B cell (primary cell): ENCODE measurements at regions not wholly inside any gene's neighbourhood (a gene's known extent, or its start where the extent isn't known, plus 50 kb on each side); places are given as distances from the start of the nearest gene placed in this dataset.

Source experiments
- ATAC-seq: fragments of 200-7000 bp; cut with Tn5 transposase; one replicate; pipeline ENCODE4 v1.10.0; 2021; ENCODE audit warnings: low read depth, mild to moderate bottlenecking, moderate number of reproducible peaks, moderate library complexity
- CTCF ChIA-PET: fragments of 350-600 bp; sonication (Branson Sonifier 250); formaldehyde crosslinking; loops from one replicate; lab custom pipeline; 2021; ENCODE audit warnings: antibody characterized with exemption, inconsistent platforms; lab: Charles Lee
- POLR2A ChIA-PET: fragments of 350-600 bp; sonication (Branson Sonifier 250); formaldehyde crosslinking; loops from one replicate; lab custom pipeline; 2021; ENCODE audit warnings: antibody characterized with exemption; lab: Charles Lee
- DNase-seq: peaks from one replicate; pipeline ENCODE4 v3.0.0; 2013
- H2AFZ ChIP-seq: 2 replicates; pipeline ENCODE4 v1.6.1; 2012; ENCODE audit warnings: mild to moderate bottlenecking, low read depth, low read length; ENCODE audit not compliant: insufficient read depth, poor library complexity, severe bottlenecking
- H3K27ac ChIP-seq, 2 donors: 1 replicate in 1 of 2; 2 replicates in 1 of 2; pipeline ENCODE4 v1.5.1; 2012 to 2013; ENCODE audit warnings: low read length in 2 of 2, mild to moderate bottlenecking in 2 of 2, moderate library complexity in 1 of 2
- H3K27me3 ChIP-seq, 4 experiments: fragments of 200-600 bp in 1 of 4; sonication (generic) in 1 of 4; replicated peaks in 1 of 4; 1 replicate in 2 of 4; 2 replicates in 2 of 4; pipeline versions ENCODE4 v1.6.1 to v1.7.0; 2013 to 2016; ENCODE audit warnings: low read length in 3 of 4, mild to moderate bottlenecking in 2 of 4, mixed read lengths in 1 of 4, moderate library complexity in 1 of 4; ENCODE audit not compliant: insufficient read depth in 4 of 4, control insufficient read depth in 3 of 4; ENCODE audit errors: control extremely low read depth in 1 of 4
- H3K36me3 ChIP-seq, 2 experiments: replicated peaks in 1 of 2; 1 replicate in 1 of 2; 2 replicates in 1 of 2; pipeline versions ENCODE4 v1.6.1 to v1.7.1; 2013; ENCODE audit warnings: low read length in 1 of 2; ENCODE audit not compliant: insufficient read depth in 2 of 2, control insufficient read depth in 1 of 2; ENCODE audit errors: control extremely low read depth in 1 of 2, extremely low read depth in 1 of 2
- H3K4me1 ChIP-seq, 2 donors: fragments of 200-600 bp in 1 of 2; sonication (generic) in 1 of 2; 1 replicate in 1 of 2; 2 replicates in 1 of 2; pipeline versions ENCODE4 v1.5.1 to v1.6.1; 2013 to 2017; ENCODE audit warnings: low read length in 2 of 2; ENCODE audit not compliant: control insufficient read depth in 2 of 2, insufficient read depth in 2 of 2
- H3K4me2 ChIP-seq: replicated peaks from 2 replicates; pipeline ENCODE3; 2012; ENCODE audit warnings: mild to moderate bottlenecking, low read depth, low read length; ENCODE audit not compliant: poor library complexity, severe bottlenecking
- H3K4me3 ChIP-seq, 5 experiments: fragments of 200-600 bp in 1 of 5; sonication (generic) in 1 of 5; 1 replicate in 3 of 5; 2 replicates in 2 of 5; pipeline versions ENCODE4 v1.5.1 to v1.7.0; 2011 to 2016; ENCODE audit warnings: low read length in 4 of 5, mild to moderate bottlenecking in 4 of 5, low read depth in 2 of 5, control low read depth in 1 of 5, moderate library complexity in 1 of 5; ENCODE audit not compliant: insufficient read depth in 1 of 5; ENCODE audit errors: control extremely low read depth in 1 of 5, extremely low read depth in 1 of 5
- H3K79me2 ChIP-seq: fragments of 200-600 bp; sonication (generic); one replicate; pipeline ENCODE4 v1.6.0; 2016; ENCODE audit warnings: low read length; ENCODE audit not compliant: control insufficient read depth, insufficient read depth
- H3K9ac ChIP-seq: fragments of 200-600 bp; sonication (generic); 2 replicates; pipeline ENCODE4 v1.6.1; 2017; ENCODE audit warnings: mild to moderate bottlenecking, low read length, moderate library complexity
- H3K9me3 ChIP-seq, 3 donors: one replicate each; pipeline versions ENCODE4 v1.6.1 to v1.7.1; 2013; ENCODE audit warnings: low read length in 2 of 3; ENCODE audit not compliant: control insufficient read depth in 2 of 3, insufficient read depth in 1 of 3; ENCODE audit errors: control extremely low read depth in 1 of 3
- H4K20me1 ChIP-seq: 2 replicates; pipeline ENCODE4 v1.6.0; 2012; ENCODE audit warnings: mild to moderate bottlenecking, low read length; ENCODE audit not compliant: insufficient read depth, control insufficient read depth, poor library complexity, severe bottlenecking
- H3K27ac Mint-ChIP-seq: one replicate; pipeline ENCODE4 v1.8.0; 2021; ENCODE audit warnings: mixed read lengths
- H3K27me3 Mint-ChIP-seq: one replicate; pipeline ENCODE4 v1.8.0; 2021; ENCODE audit warnings: mixed read lengths
- H3K4me1 Mint-ChIP-seq: one replicate; pipeline ENCODE4 v1.8.0; 2021; ENCODE audit warnings: mixed read lengths
- H3K4me3 Mint-ChIP-seq: one replicate; pipeline ENCODE4 v1.8.0; 2021; ENCODE audit warnings: mixed read lengths
- H3K9me3 Mint-ChIP-seq: one replicate; pipeline ENCODE4 v1.8.0; 2022; ENCODE audit warnings: mixed read lengths; ENCODE audit not compliant: insufficient read depth
- CTCF ChIP-seq: fragments of 200-600 bp; IDR thresholded peaks from one replicate; pipeline ENCODE4 v1.8.0; 2022; ENCODE audit warnings: antibody characterized with exemption, mild to moderate bottlenecking
- EZH2 ChIP-seq: IDR thresholded peaks from 2 replicates; pipeline ENCODE4 v1.6.1; 2012; ENCODE audit warnings: borderline replicate concordance, low read depth, mild to moderate bottlenecking, moderate library complexity, low read length; ENCODE audit not compliant: insufficient read depth, poor library complexity, severe bottlenecking
- WGBS: methylation state at CpG from one replicate; pipeline ENCODE4 v1.1.5; 2013; ENCODE audit warnings: missing lambda C conversion rate; ENCODE audit not compliant: insufficient coverage; 5-methylcytosine and 5-hydroxymethylcytosine counted together
- intact Hi-C: fragments of 100-400 bp; cut with micrococcal nuclease; formaldehyde crosslinking; loops from one replicate; pipeline ENCODE4 v1.10.0; 2022

GRCh38 chr1:113282893-113283285 lies 107.4 kb upstream of the MAGI3 start:
- ATAC-seq (no peak), DNase-seq (no peak)
- H3K4me3 Mint-ChIP-seq: no peak overlapping the region
- H3K36me3 ChIP-seq: no peaks in the 10 kb centered on the region
- H3K27me3 ChIP-seq: no peaks in the 10 kb centered on the region
- intact Hi-C loops: no loop called here
- no peak overlapping the region for H3K4me2 ChIP-seq
- H3K4me1 Mint-ChIP-seq: no peaks in the 10 kb centered on the region
- no peaks in the 10 kb centered on the region for H3K9me3 Mint-ChIP-seq
- CTCF ChIA-PET: no interaction called here
- H3K4me1 ChIP-seq: no peaks in the 10 kb centered on the region
- TF ChIP-seq CTCF (no peak), EZH2 (no peak)
- POLR2A ChIA-PET: no interaction called here
- 95% methylated on average over 4 of the region's 11 CpGs for WGBS
- no peaks in the 10 kb centered on the region for H3K79me2 ChIP-seq
- no peak overlapping the region for H3K4me3 ChIP-seq
- H4K20me1 ChIP-seq: no peaks in the 10 kb centered on the region
- no peak overlapping the region for H3K27ac Mint-ChIP-seq
- H3K27me3 Mint-ChIP-seq: peaks cover 34% of the 10 kb centered on the region
- H3K27ac ChIP-seq: no peak overlapping the region
- H3K9me3 ChIP-seq: no peaks in the 10 kb centered on the region
- no peak overlapping the region for H2AFZ ChIP-seq
- no peak overlapping the region for H3K9ac ChIP-seq

DNA sequence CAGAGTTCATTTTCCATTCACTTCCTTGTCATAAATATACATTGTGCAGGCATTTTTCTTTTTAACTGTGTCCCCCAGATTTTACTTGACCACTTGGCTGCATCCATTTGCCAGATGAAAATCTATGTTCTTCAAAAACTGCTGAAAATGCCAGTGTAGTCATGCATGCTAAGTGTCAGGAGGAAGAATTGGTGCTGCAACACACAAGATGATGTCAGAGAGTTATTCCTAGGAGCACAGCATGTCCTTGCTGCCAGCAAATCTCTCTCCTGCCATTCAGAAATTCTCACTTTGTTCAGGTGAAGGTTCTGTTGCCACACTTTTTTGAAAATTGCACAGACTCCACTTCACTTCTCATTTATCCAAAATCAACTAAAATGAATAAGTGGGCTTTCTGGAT lies 106.4 kb upstream of the MAGI3 start:
- H3K4me3 ChIP-seq: no peak overlapping the region
- H3K4me3 Mint-ChIP-seq: no peak overlapping the region
- H4K20me1 ChIP-seq: no peaks in the 10 kb centered on the region
- H3K27ac ChIP-seq: no peak overlapping the region
- no peak overlapping the region for H3K9ac ChIP-seq
- peaks cover 37% of the 10 kb centered on the region for H3K27me3 Mint-ChIP-seq
- H3K4me1 ChIP-seq: no peaks in the 10 kb centered on the region
- ATAC-seq (no peak), DNase-seq (no peak)
- ChIA-PET POLR2A (no interaction called here), CTCF (no interaction called here)
- intact Hi-C loops: no loop called here
- TF ChIP-seq EZH2 (no peak), CTCF (no peak)
- H3K9me3 ChIP-seq: no peaks in the 10 kb centered on the region
- H3K4me2 ChIP-seq: no peak overlapping the region
- no peaks in the 10 kb centered on the region for H3K36me3 ChIP-seq
- H3K27me3 ChIP-seq: no peaks in the 10 kb centered on the region
- H3K79me2 ChIP-seq: no peaks in the 10 kb centered on the region
- H3K27ac Mint-ChIP-seq: no peak overlapping the region
- H2AFZ ChIP-seq: no peak overlapping the region
- H3K9me3 Mint-ChIP-seq: no peaks in the 10 kb centered on the region
- H3K4me1 Mint-ChIP-seq: no peaks in the 10 kb centered on the region
